GM18868 (cell line): ENCODE measurements at regions not wholly inside any gene's neighbourhood (a gene's known extent, or its start where the extent isn't known, plus 50 kb on each side); places are given as distances from the start of the nearest gene placed in this dataset.

Source experiments
- ATAC-seq: cut with Tn5 transposase; IDR thresholded peaks from one replicate; pipeline ENCODE4 v1.9.1; 2021; ENCODE audit warnings: mild to moderate bottlenecking, moderate library complexity; ENCODE audit not compliant: unreplicated experiment

DNA sequence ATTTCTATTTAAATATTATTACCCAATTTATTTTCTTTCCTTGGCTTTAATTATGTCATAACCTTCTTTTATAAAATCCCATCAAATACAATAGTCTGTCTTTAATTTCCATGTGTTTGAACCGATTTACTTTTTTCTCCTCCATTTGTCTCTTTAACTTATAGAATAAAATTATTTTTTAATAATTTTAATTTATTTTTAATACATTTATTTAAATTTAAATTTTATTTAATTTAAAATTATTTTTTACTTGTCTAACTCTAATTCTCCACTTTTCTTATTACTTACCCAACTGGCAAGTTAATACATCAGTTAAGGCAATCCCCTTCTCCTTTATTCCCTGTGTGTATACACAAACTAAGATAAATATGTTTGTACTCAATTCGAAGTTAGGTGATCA lies 817.6 kb upstream of the NR2F2 start:
- ATAC-seq, result no peak

DNA sequence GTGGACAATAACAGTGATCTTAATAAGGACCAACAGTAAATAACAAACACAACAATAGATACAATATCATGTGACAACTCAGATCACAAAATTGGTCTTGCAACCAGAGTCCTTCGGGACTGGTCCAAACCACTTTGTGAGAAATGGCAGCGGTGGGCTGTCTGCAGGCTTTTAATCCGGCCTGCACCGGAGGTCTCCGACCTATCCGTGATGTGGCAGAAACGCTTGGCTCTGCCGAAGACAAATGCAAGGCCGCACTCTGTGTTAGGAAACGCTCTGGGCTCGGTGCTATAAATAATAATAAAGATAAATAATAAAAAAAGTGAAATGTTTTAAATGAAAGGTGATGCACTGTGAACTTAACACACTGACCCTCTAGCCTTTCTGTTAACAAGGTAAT lies 810.6 kb upstream of the NR2F2 start:
- no peak for ATAC-seq

DNA sequence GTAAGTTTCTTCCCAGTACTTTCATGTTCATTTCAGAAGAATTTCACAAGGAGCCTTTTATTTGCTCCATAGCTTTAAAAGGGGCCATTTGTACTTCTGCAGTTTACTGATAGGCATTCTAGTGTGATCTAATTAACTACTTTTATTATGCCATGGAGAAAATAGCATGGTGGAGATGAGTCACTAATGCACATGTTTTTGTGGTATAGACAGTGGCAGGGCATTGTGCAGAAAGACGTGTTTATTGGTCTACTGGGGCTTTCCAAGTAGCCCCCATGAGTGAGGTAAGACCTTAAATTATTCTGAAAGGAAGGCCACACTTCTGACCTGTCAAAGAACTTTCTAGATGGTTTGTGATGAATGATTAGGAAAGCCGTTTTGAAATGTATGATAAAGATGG lies 810.0 kb upstream of the NR2F2 start:
- peak; percentile 81 for ATAC-seq

DNA sequence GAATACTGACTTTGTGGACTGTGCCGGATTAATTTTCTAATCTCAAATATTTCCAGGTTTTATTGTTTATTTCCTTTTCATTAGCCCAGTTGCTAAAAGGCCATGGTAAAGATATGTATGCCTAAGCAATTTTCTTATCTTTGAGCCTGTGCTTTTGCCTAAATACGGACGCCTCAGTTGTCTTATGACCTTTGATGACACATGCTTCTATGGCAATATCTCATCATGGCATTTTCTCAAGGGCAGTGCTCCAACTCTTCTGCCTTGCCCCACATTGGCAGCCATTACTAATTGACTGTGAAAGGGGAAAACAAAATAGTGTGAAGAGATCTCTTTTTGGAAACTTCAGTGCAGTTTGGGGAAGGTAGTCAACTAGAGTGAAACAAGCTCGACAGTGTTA lies 809.6 kb upstream of the NR2F2 start:
- no peak for ATAC-seq

DNA sequence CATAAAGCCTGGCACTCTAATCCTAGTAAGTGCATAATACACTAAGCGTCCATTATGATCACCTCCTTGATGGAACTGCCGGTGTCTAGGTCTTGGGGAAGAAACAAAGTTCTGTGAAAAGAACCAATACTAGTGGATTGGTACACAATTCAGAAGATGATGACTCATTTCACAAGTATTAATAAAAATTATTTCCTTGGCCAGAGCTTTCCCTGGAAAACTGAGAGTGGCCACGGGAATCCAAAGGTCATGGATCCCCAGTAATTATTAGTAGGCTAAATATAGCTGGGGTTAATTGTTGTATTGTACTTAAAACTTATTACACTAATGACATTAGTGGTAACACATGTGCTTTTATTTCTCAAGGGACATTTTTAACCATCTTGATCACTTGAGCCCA lies 808.0 kb upstream of the NR2F2 start:
- ATAC-seq, result no peak

DNA sequence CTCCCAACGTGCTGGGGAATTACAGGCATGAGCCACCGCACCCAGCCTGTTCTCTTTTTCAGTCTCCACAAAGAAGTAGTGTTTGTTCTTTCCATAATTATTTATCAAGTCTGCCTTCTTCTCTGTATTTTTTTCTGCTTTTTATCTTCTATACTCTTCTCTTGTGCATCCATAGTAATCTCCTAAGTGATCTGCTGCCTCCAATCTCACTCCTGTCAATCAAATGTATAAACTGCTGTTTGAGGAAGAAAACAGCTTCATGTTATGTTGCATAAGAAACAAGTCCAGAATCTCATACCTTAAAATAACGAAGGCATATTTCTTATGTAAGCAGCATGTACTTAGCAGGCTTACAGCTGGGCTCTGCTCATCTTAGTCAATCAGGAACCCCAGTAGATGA lies 801.6 kb upstream of the NR2F2 start:
- ATAC-seq, result no peak

DNA sequence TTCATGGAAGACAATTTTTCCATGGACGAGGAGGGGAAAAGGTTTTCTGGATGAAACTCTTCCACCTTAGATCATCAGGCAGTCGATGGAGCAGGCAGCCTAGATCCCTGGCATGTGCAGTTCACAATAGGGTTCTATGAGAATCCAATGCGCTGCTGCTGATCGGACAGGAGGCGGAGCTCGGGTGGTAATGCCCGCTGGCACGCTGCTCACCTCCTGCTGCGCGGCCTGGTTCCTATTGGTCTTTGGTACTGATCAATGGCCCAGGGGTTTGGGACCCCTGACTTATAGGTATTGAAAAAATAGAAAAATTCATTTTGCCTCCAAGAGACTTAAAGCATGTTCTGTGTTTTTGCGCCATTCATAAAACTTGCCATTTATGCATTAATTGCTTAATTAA lies 793.9 kb upstream of the NR2F2 start:
- ATAC-seq, result no peak

DNA sequence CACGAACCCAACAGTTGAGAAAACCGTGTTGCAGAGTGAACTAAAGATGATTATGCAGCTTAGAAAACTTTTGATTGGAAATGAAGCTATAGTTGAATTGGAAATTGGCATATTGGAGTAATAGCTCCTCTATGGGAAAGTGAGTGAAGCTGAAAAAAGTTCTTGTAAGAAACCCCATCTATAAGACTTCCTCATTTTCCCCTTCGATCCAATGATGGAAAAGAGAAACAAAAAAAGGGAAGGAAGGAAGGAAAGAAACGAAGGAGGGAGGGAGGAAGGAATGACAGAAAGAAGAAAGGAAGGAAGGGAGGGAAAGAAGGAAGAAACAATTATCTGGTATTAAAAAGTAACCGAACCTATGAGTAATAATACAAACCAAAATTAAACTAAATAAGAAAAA lies 791.8 kb upstream of the NR2F2 start:
- no peak for ATAC-seq

DNA sequence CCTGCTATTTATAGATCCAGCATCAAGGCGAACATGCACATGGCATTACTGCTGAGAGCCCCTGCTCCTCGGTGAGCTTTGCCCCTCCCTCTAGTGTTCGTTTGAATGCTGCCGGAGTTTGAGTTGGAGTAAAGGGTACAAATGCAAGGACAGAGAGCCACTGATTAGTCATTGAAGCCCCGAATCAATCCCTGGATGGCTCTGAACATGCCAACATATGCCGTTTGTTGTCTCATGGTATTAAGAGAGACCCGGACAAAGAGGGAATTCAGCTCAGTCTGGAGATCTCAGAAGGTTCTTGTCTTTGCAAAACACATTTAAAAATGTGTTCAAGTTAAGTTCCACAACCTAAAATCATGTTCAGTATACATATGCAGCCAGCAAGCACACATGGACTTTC lies 789.2 kb upstream of the NR2F2 start:
- ATAC-seq, result no peak

DNA sequence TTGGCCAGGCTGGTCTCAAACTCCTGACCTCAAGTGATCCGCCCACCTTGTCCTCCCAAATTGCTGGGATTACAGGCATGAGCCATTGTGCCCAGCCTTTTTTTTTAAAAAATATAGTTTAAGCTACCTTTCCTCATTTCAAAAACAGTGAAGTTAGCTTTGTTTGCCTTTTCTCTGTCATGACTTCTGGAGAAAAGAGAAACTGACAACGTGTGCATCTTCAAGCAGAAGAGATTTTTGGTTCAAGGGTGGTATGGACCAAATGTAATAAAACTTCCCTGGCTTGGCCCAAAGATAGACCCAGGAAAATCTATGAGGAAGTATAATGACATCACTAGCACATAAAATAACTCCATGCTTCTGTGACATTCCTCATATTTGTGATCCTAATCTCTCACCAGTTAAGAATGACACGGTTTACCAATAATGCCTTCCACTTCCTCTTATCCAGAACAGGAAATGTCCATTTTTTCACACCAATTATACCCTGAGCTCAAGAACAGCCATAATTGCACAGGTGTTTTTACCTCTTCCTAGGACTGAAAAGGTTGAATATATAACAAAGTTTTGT lies 781.2 kb upstream of the NR2F2 start:
- no peak for ATAC-seq

DNA sequence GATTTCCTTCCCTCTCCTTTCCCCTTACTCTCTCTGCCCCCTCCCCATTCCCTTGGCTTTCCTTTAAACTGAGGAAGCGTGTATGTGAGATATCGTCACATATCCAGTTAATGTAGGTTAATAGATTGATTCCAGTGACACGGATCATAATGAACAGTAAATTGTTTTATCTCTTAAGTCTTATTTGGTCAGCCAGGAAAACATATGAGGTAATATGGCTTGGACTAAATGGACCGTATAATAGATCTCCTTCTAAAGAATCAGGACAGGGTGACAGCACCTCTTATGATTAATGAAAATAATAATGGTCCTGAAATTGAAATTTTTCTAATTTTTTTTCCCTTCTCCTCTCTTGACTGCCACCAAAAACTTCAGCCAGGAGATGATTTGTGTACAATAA lies 779.8 kb upstream of the NR2F2 start:
- ATAC-seq, result no peak

DNA sequence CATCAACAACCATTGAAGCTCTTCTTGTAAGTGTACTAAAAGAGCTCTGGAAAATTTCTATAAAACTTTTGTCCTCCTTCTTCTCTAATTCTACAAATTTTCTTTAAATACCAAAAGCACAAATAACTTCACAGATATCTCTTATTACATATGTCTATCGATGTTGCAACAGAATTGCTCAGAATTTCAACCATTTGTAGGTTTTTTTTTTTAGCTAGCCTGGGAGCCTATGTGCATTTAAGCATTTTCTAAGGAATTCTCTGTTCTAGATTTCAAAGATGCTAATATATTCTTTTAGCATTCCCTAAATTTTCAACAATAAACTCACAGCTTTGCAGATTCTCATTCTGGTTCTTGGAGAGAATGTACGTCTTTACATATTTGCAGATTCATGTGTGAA lies 774.3 kb upstream of the NR2F2 start:
- no peak for ATAC-seq

DNA sequence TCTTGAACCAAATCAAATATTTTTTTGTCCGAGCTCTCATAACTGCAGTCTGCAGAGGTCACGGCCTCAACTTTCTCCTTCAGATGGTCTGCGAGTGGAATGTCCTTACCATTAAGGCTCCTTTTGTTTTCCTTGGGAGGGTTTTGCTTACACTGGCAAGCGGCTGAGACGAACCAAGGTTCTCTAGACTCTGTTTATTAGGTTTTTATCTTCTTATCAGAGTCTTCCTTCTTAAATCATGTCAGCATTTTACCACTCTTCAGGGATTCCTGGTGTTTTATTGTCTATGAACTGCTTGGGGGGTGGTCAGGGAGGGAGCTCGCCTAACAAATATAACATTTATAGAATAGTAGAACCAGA lies 773.7 kb upstream of the NR2F2 start:
- ATAC-seq, result no peak

DNA sequence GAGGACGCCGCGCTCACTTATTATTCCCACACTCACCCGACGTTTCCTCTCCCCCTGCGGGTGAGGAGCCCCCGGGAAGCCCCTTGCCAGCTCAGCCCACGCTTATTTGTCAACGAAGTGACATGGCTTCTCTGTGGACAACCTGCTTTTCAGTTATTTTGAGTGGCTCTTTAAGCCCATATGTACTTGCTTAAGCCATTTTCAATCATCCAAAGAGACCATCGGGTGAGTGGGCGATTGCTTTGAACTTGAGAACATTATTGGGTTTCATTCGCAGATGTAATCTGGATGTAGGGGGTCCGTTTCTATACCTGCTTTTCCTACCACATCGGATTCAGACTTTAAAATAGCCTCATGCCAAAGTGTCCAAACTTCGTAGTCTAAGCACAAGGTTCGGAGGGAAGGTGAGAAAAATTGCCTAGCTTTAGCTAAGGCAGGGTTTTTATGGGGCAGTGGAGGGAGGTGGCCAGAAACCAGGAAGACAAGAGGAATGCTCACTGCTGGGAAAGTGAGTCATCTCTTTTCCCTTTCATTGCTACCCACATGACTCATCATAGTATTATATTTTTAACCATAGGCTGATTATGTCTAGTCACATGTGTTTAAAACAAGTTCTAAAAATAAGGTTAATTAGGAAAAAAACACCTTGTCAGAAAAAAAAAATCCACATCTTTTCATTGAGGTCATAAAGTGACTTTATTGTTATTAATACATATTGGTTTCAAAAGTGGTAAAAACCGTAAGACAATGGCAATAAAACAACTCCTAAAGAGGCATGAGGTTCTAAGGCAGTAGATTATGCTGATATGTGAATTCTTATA lies 773.1 kb upstream of the NR2F2 start:
- ATAC-seq, result peak; percentile 75

DNA sequence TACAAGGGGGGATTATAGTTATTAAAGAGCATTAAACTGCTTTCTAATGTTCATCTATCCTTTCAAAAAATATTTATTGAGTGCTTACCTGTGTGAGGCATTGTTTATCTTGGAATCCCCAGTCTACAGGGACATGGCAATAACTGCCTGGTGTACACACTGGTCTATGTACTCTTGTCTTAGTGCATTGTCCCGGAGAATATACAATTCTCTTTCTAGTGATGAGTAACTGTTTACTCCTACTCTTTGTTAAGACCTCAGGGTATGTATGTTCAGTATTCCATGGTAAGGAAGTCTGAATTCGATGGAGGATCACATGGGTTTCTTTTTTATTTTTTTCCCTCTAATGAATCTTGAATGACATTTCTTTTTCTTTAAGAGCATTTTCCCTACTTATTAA lies 772.4 kb upstream of the NR2F2 start:
- ATAC-seq, result no peak

DNA sequence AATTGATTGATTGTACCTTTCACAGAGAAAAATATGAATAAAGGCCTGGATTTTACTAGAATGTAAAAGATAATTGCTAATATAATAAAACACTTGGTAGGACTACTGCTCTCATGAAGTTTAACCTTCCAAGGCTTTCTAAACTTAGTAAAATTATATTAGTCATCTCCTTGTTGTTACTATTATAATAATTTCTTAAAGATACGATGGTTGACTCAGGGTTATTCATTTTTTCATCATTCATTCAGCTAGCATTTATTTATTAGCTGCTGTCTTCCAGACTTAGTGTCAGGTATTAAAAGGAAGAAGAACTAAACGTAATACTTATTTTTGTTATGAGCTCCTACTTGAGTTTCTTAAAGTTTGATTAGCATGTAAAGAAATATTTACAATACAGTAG lies 771.6 kb upstream of the NR2F2 start:
- ATAC-seq, result no peak

DNA sequence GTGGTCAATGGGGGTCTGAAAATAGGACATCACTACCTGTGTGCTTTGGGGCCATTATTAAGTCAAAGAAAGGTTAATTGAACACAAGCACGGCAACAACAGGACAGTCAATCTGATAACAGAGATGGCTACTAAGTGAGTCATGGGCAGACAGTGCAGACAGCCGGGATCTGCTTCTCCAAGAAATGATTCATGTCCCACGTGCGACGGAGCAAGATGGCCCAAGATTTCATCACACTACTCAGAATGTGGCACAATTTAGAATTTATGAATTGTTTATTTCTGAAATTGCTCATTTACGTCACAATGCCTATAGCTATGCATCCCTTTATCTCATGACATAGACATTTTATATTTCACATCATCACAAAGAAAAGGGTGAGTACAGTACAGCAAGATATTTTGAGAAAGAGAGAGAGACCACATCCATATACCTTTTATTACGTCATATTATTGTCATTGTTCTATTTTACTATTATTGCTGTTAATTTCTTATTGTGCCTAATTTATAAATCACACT lies 770.6 kb upstream of the NR2F2 start:
- no peak for ATAC-seq

DNA sequence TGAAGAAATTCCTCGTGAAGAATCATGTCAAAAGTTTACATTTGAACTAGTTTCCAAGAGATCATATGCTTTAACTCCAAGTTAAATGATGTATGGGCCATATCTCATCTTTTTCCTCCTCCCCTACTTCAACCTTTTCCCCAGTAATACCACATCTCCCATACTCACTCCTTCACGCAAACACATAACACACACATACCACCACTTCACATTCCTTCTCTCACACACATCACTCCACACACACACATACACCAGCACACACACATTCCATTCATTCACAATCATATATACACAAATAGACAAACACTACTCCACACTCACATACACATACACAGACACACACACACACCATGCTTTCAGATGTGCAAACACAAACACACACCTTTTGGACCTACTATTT lies 769.0 kb upstream of the NR2F2 start:
- ATAC-seq, result no peak

DNA sequence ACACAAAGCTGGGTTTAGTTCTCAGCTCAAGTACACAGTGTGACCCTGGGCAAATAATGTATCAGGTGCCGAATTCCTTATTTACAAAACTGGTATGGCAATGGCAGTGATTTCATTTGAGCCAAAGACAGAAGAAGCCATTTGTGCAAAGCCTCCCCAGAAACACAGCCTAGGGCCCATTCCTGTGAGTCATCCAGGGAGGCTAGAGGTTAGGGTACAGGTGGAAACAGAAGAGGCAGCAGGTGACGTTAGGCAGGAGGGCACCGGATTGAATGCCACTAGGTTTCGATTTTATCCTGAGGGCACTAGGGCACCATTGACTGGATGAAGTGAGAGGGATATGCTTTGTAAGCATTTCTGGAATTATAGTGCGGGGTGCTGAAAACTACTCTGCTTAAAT lies 766.9 kb upstream of the NR2F2 start:
- ATAC-seq, result no peak

DNA sequence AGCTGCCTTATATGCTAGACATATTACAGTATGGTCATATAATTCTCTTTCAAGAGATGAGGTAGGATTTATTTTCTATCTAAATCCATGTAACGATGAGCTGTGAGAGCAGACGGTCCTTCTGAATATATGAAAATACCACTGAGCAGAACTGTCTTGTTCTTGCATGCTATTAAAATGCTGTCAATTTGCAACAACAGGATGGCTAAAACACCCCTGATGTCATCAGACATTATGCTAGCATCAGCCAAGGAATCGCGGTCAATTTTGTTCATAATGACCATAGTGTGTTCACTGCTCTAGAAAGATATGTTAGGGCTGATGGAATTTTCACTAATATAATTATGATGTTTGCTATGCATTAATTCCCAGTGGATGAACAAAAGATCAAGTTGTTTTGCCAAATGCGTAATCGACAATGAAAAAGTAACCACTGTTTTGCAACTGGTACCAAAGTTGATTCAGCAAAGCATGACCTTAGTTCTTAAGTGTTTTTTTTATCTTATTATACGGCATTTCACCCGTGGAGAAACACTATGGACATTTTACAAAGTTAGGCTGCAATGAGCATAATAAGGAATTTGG lies 765.4 kb upstream of the NR2F2 start:
- no peak for ATAC-seq

DNA sequence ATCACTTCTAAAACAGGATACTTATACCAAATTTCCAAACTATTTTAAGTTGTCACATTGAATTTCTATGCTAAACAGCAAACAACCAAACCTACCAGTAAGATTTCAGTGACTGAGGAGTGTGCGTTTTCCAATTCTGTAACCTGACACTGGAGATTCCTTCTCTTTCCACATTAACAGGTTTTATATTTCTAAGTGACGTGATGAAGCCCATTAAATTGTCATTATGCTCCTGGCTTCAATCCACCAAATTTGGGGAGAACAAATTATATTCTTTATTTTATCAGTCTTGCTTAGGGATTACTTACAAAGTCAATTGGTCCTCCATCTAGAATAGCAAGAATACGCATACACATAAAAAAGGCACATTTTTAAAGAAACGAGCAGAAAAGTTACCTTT lies 764.8 kb upstream of the NR2F2 start:
- ATAC-seq, result no peak

DNA sequence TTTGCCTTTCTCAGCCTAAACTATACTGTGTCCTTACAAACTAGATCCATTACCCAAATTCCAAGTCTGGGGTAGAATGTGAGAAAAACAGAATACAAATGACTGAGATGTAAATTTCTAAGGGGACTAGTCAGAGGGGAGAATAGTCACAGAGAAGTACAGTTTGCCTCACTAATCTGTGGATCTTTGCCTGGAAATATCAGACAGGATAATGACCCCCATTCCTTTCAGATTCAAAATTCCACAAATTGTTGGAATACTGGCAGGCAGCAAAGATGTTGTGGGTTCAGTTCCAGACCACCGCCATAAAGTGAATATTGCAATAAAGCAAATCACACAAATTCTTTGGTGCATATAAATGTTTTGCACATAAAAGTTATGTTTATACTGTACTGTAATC lies 762.8 kb upstream of the NR2F2 start:
- no peak for ATAC-seq
